ENCODE measurements at regions not wholly inside any gene's neighbourhood (a gene's known extent, or its start where the extent isn't known, plus 50 kb on each side); places are given as distances from the start of the nearest gene placed in this dataset.

DNA sequence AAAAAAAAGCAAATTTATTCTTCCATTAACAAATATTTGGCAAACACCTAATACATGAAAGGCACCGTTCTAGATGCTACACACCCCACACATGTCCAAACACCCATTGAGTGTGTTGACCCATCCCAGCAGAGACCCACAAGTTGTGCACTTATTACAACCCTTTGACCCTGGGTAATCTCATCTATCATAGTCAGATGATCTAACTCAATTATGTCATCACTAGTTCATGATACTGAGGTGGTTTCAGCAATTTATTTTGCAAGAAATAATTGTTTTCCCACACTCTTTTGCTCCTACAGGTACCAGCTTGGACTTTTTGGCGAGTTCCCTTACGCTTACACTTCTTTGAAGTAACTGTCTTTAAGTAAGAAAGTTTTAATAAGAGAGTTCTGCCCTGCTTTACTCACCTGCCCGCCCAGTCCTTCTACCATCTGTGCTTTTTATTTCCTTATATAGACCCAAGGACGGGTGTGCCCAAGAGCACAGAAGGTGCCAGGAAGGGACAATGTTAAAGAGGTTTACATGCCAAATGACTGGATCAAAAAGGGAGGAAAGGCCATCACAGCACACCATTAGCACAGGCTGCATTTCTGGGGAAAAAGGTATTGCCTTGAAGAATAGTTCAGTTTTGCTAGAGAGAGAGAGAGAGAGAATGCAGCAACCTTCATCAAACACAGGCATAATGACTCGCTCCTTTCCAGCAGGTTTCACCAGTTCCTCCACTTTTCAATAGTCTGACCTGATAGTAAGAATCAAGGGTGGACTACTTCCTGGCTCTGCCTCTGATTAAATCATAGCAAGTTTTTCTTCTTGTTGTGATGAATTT, 54.5 kb upstream of the ATP11B start:
- in situ Hi-C loops (cut with MboI; ENCODE audit: low sequenced_read_pairs), result no loop called here
- ChIA-PET CTCF (no interaction called here), POLR2A (ENCODE audit: unreplicated experiment) (no interaction called here)
- Histone ChIP-seq H2BK5ac (ENCODE audit: low read depth, low read length, poor library complexity, severe bottlenecking) (no peak overlapping the region), H2AK5ac (ENCODE audit: low read depth, low read length) (no peak overlapping the region), H2BK20ac (ENCODE audit: low read depth, low read length) (no peak overlapping the region), H3K4me1 (ENCODE audit: control insufficient read depth, insufficient read depth, low read length) (no peaks in the 10 kb centered on the region; the same call in 1 of the 2 replicates), H3K36me3 (ENCODE audit: control insufficient read depth, insufficient read depth, low read length) (no peaks in the 10 kb centered on the region), H2BK120ac (ENCODE audit: low read depth, low read length) (no peak overlapping the region), H4K8ac (ENCODE audit: low read depth in 2 of 2, low read length in 2 of 2) (no peak overlapping the region), H2AK9ac (replicated peaks; ENCODE audit: low read depth, low read length, poor library complexity) (no peak overlapping the region), H3K9me1 (ENCODE audit: insufficient read depth, low read length) (no peaks in the 10 kb centered on the region), H3K18ac (ENCODE audit: low read depth, low read length) (no peak overlapping the region), H3K27ac (ENCODE audit: insufficient read depth, low read length) (no peak overlapping the region), H2AFZ (replicated peaks; ENCODE audit: low read length, poor library complexity) (no peak overlapping the region), H3K4ac (ENCODE audit: low read depth, low read length) (no peak overlapping the region), H3K14ac (replicated peaks; ENCODE audit: low read depth, low read length) (no peak overlapping the region), H3K23ac (ENCODE audit: low read depth, low read length) (no peak overlapping the region), H3K4me3 (ENCODE audit: insufficient read depth, low read depth, low read length) (no peak overlapping the region), H3K4me2 (ENCODE audit: low read depth, low read length) (no peak overlapping the region), H3K56ac (ENCODE audit: extremely low read depth, insufficient read depth, low read length) (no peak overlapping the region), H3K9me3 (ENCODE audit: control insufficient read depth, insufficient read depth, low read length) (no peaks in the 10 kb centered on the region), H3K9ac (ENCODE audit: low read depth, low read length) (no peak overlapping the region), H2BK15ac (ENCODE audit: low read depth, low read length) (no peak overlapping the region), H3K27me3 (ENCODE audit: control insufficient read depth, insufficient read depth, low read length) (peaks cover 13% of the 10 kb centered on the region), H4K20me1 (ENCODE audit: insufficient read depth, low read length) (no peaks in the 10 kb centered on the region), H3K79me1 (ENCODE audit: low read depth in 1 of 2, low read length in 2 of 2) (no peaks in the 10 kb centered on the region), H4K5ac (ENCODE audit: low read depth, low read length) (no peak overlapping the region), H4K91ac (ENCODE audit: insufficient read depth, low read depth, low read length) (no peak overlapping the region)
- ATAC-seq (ENCODE audit: low read depth) (no peak), DNase-seq (no peak)
- TF ChIP-seq ELK1 (IDR thresholded peaks at IDR 0.05; ENCODE audit: borderline replicate concordance, low read depth, low read length), result no peak
- TF ChIP-seq RAD21 (IDR thresholded peaks at IDR 0.05; ENCODE audit: low read length), result no peak
- no peak for TF ChIP-seq MAZ (IDR thresholded peaks at IDR 0.05; ENCODE audit: borderline replicate concordance, low read depth, low read length)
- TF ChIP-seq POLR2A (IDR thresholded peaks at IDR 0.05; ENCODE audit: low read depth, low read length), result no peak
- TF ChIP-seq, protein P1, sequence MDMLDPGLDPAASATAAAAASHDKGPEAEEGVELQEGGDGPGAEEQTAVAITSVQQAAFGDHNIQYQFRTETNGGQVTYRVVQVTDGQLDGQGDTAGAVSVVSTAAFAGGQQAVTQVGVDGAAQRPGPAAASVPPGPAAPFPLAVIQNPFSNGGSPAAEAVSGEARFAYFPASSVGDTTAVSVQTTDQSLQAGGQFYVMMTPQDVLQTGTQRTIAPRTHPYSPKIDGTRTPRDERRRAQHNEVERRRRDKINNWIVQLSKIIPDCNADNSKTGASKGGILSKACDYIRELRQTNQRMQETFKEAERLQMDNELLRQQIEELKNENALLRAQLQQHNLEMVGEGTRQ (IDR thresholded peaks at IDR 0.05; ENCODE audit: low read depth, low read length), result no peak
- TF ChIP-seq RFX5 (IDR thresholded peaks at IDR 0.05; ENCODE audit: low read depth, low read length), result no peak
- TF ChIP-seq RCOR1 (IDR thresholded peaks at IDR 0.05; ENCODE audit: insufficient replicate concordance, low read length), result no peak
- TF ChIP-seq CHD1 (IDR thresholded peaks at IDR 0.05; ENCODE audit: low read depth, low read length), result no peak
- TF ChIP-seq FOS (IDR thresholded peaks at IDR 0.05; ENCODE audit: low read depth, low read length), result no peak
- TF ChIP-seq MAFK (IDR thresholded peaks at IDR 0.05; ENCODE audit: low read depth, low read length), result no peak
- TF ChIP-seq SMC3 (IDR thresholded peaks at IDR 0.05; ENCODE audit: low read depth, low read length), result no peak
- no peak for TF ChIP-seq MXI1 (IDR thresholded peaks at IDR 0.05; ENCODE audit: borderline replicate concordance, low read depth, low read length)
- no peak for TF ChIP-seq NFE2L2 (IDR thresholded peaks at IDR 0.05; ENCODE audit: low read depth, low read length)
- no peak for TF ChIP-seq CTCF (conservative IDR thresholded peaks at IDR 0.05; ENCODE audit: low read depth, low read length)
- no peak for TF ChIP-seq CEBPB (IDR thresholded peaks at IDR 0.05; ENCODE audit: low read depth, low read length)
- BruUV-seq (replicated peaks), result no TSS peak
- dilution Hi-C loops (cut with HindIII; ENCODE audit: low sequenced_read_pairs, unreplicated experiment), result no loop called here
- 40% methylated on average over 1 of the region's 6 CpGs; no CpG with 5 or more reads in 1 of the 2 experiments for WGBS, 2 experiments (ENCODE audit: extremely low coverage in 2 of 2, insufficient read length in 1 of 2)
- intact Hi-C loops (cut with micrococcal nuclease), result no loop called here
